Colonic mucosa (tissue), 4 donors: ENCODE measurements at regions not wholly inside any gene's neighbourhood (a gene's known extent, or its start where the extent isn't known, plus 50 kb on each side); places are given as distances from the start of the nearest gene placed in this dataset.

Experiments
- DNase-seq: peaks from one replicate; pipeline ENCODE4 v3.0.0-alpha.2; 2020
- H3K27ac ChIP-seq: fragments of 200-600 bp; one replicate; pipeline ENCODE4 v1.8.0; 2021
- H3K27me3 ChIP-seq: fragments of 200-600 bp; one replicate; pipeline ENCODE4 v1.8.0; 2021
- H3K36me3 ChIP-seq: fragments of 200-600 bp; one replicate; pipeline ENCODE4 v1.8.0; 2021
- H3K4me1 ChIP-seq: fragments of 200-600 bp; one replicate; pipeline ENCODE4 v1.8.0; 2021; ENCODE audit warnings: mild to moderate bottlenecking
- H3K4me3 ChIP-seq: fragments of 200-600 bp; one replicate; pipeline ENCODE4 v1.8.0; 2021
- H3K9ac ChIP-seq, 2 donors: one replicate each; pipeline ENCODE4 v1.7.0; 2013; ENCODE audit warnings: control low read depth in 2 of 2, low read depth in 2 of 2, low read length in 2 of 2
- H3K9me3 ChIP-seq: fragments of 200-600 bp; one replicate; pipeline ENCODE4 v1.8.0; 2021
- CTCF ChIP-seq: fragments of 200-600 bp; IDR thresholded peaks from one replicate; pipeline ENCODE4 v1.8.0; 2022; ENCODE audit warnings: antibody characterized with exemption, mild to moderate bottlenecking
- intact Hi-C: fragments of 100-400 bp; cut with DNase I; formaldehyde crosslinking; loops from one replicate; pipeline ENCODE4 v1.14.1; 2022
- donor health status: healthy.
- donor health status: DM: no; HTN: no; CAD: no.
- donor health status: DM: no; HTN: no; CAD: no.

DNA sequence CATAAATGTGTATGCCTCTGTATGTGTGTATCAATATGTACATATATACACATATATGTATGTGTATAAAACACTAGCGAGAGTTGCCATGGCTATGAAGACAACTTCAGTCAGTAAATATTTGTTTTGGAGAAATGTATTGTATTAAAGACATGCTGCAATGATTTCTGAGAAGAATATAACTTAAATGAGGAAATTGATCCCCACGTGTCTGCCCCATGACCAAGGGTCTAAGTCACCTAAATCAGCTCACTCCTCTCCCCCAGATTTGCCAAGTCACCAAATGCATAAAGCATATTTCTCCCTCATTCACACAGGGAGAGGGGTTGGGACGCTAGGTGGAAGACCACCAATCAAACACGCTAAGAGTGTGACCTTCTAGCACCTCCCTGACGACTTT lies 58.3 kb upstream of the LYST start:
- Histone ChIP-seq H3K27me3 (no peaks in the 10 kb centered on the region), H3K4me3 (no peak overlapping the region), H3K27ac (no peak overlapping the region), H3K4me1 (no peaks in the 10 kb centered on the region), H3K9ac (no peak overlapping the region), H3K9me3 (no peaks in the 10 kb centered on the region), H3K36me3 (no peaks in the 10 kb centered on the region)
- intact Hi-C loops = no loop called here
- DNase-seq = no peak
- TF ChIP-seq CTCF = no peak

GRCh38 chr1:235923466-235924021 lies 56.8 kb upstream of the LYST start:
- H3K4me1 ChIP-seq = no peaks in the 10 kb centered on the region
- H3K4me3 ChIP-seq = no peak overlapping the region
- no peaks in the 10 kb centered on the region for H3K36me3 ChIP-seq
- DNase-seq = peak; percentile 84
- no peak for TF ChIP-seq CTCF
- no peaks in the 10 kb centered on the region for H3K27me3 ChIP-seq
- intact Hi-C loops = no loop called here
- peak overlapping the region; percentile 28 for H3K27ac ChIP-seq
- no peak overlapping the region for H3K9ac ChIP-seq
- no peaks in the 10 kb centered on the region for H3K9me3 ChIP-seq

- intact Hi-C loops = no loop called here
- Histone ChIP-seq H3K27me3 (no peaks in the 10 kb centered on the region), H3K36me3 (no peaks in the 10 kb centered on the region), H3K9me3 (no peaks in the 10 kb centered on the region), H3K4me3 (no peak overlapping the region), H3K4me1 (no peaks in the 10 kb centered on the region), H3K9ac (no peak overlapping the region), H3K27ac (no peak overlapping the region)
- DNase-seq = peak; percentile 46
- TF ChIP-seq CTCF = no peak
Observed at GRCh38 chr1:235920596-235921375, 54.1 kb upstream of the LYST start.

- H3K27me3 ChIP-seq = no peaks in the 10 kb centered on the region
- intact Hi-C loops = no loop called here
- no peaks in the 10 kb centered on the region for H3K4me1 ChIP-seq
- DNase-seq = no peak
- no peak overlapping the region for H3K9ac ChIP-seq
- H3K9me3 ChIP-seq = no peaks in the 10 kb centered on the region
- no peaks in the 10 kb centered on the region for H3K36me3 ChIP-seq
- TF ChIP-seq CTCF = no peak
- H3K27ac ChIP-seq = peak overlapping the region; percentile 2
- no peak overlapping the region for H3K4me3 ChIP-seq
Observed at GRCh38 chr1:235919833-235920441, 53.2 kb upstream of the LYST start.

- Histone ChIP-seq H3K27ac (peak overlapping the region; percentile 2), H3K4me3 (no peak overlapping the region), H3K27me3 (no peaks in the 10 kb centered on the region), H3K36me3 (no peaks in the 10 kb centered on the region), H3K4me1 (no peaks in the 10 kb centered on the region), H3K9ac (no peak overlapping the region), H3K9me3 (no peaks in the 10 kb centered on the region)
- TF ChIP-seq CTCF = no peak
- intact Hi-C loops = no loop called here
- no peak for DNase-seq
Observed at GRCh38 chr1:235919127-235919832, 52.6 kb upstream of the LYST start.
